IMR-90 (cell line): ENCODE measurements at regions not wholly inside any gene's neighbourhood (a gene's known extent, or its start where the extent isn't known, plus 50 kb on each side); places are given as distances from the start of the nearest gene placed in this dataset.

Source experiments
- ATAC-seq: fragments of 200-7000 bp; cut with Tn5 transposase; 2 replicates; pipeline ENCODE4 v1.9.1; 2020; ENCODE audit warnings: low read depth, mild to moderate bottlenecking, moderate library complexity
- BruUV-seq: library from RNA; stranded (reverse); fragments of 400-500 nt; replicated peaks from 2 replicates; lab custom pipeline; 2021; lab: Mats Ljungman, UMichigan
- CTCF ChIA-PET: fragments of 300-600 bp; formaldehyde crosslinking; extraction: SDS; loops from one replicate; lab custom pipeline; 2021; ENCODE audit warnings: antibody characterized with exemption; lab: Yijun Ruan, JAX
- POLR2A ChIA-PET: fragments of 300-600 bp; sonication (Branson Sonifier 250); formaldehyde crosslinking; loops from one replicate; lab custom pipeline; 2022; ENCODE audit warnings: antibody characterized with exemption; ENCODE audit not compliant: unreplicated experiment; lab: Charles Lee
- DNase-seq: peaks from one replicate; pipeline ENCODE4 v3.0.0; 2013
- H2AFZ ChIP-seq: replicated peaks from 2 replicates; pipeline ENCODE3; 2013; ENCODE audit warnings: low read length, mild to moderate bottlenecking; ENCODE audit not compliant: poor library complexity
- H2AK5ac ChIP-seq: 2 replicates; pipeline ENCODE4 v1.6.1; 2013; ENCODE audit warnings: low read depth, low read length, inconsistent platforms
- H2AK9ac ChIP-seq: replicated peaks from 2 replicates; pipeline ENCODE3; 2013; ENCODE audit warnings: mild to moderate bottlenecking, low read depth, low read length, moderate library complexity; ENCODE audit not compliant: poor library complexity
- H2BK120ac ChIP-seq: 2 replicates; pipeline ENCODE4 v1.6.1; 2013; ENCODE audit warnings: low read depth, low read length, inconsistent platforms
- H2BK15ac ChIP-seq: 3 replicates; pipeline ENCODE4 v1.6.1; 2013; ENCODE audit warnings: low read depth, low read length, inconsistent platforms
- H2BK20ac ChIP-seq: 2 replicates; pipeline ENCODE4 v1.6.1; 2013; ENCODE audit warnings: low read depth, mild to moderate bottlenecking, inconsistent platforms, low read length, moderate library complexity
- H2BK5ac ChIP-seq: 2 replicates; pipeline ENCODE4 v1.6.1; 2013; ENCODE audit warnings: mild to moderate bottlenecking, low read depth, low read length, inconsistent platforms; ENCODE audit not compliant: poor library complexity, severe bottlenecking
- H3K14ac ChIP-seq: replicated peaks from 2 replicates; pipeline ENCODE4 v1.6.1; 2013; ENCODE audit warnings: low read depth, low read length, inconsistent platforms
- H3K18ac ChIP-seq: 2 replicates; pipeline ENCODE4 v1.6.1; 2013; ENCODE audit warnings: low read depth, low read length, control low read depth
- H3K23ac ChIP-seq: 2 replicates; pipeline ENCODE4 v1.6.1; 2013; ENCODE audit warnings: low read depth, low read length, inconsistent platforms
- H3K27ac ChIP-seq: 2 replicates; pipeline ENCODE4 v1.5.1; 2013; ENCODE audit warnings: mild to moderate bottlenecking, control low read depth, low read length; ENCODE audit not compliant: insufficient read depth
- H3K27me3 ChIP-seq: 2 replicates; pipeline ENCODE4 v1.6.1; 2013; ENCODE audit warnings: low read length; ENCODE audit not compliant: control insufficient read depth, insufficient read depth
- H3K36me3 ChIP-seq: 2 replicates; pipeline ENCODE4 v1.6.1; 2013; ENCODE audit warnings: low read length, mixed read lengths; ENCODE audit not compliant: control insufficient read depth, insufficient read depth
- H3K4ac ChIP-seq: 2 replicates; pipeline ENCODE4 v1.6.1; 2013; ENCODE audit warnings: low read depth, low read length, inconsistent platforms
- H3K4me1 ChIP-seq: 2 replicates; pipeline ENCODE4 v1.6.1; 2013; ENCODE audit warnings: low read length, mixed read lengths; ENCODE audit not compliant: control insufficient read depth, insufficient read depth
- H3K4me2 ChIP-seq: 2 replicates; pipeline ENCODE4 v1.6.1; 2013; ENCODE audit warnings: low read depth, mild to moderate bottlenecking, control low read depth, low read length, moderate library complexity
- H3K4me3 ChIP-seq: 2 replicates; pipeline ENCODE4 v1.5.1; 2013; ENCODE audit warnings: low read depth, mild to moderate bottlenecking, control low read depth, low read length, moderate library complexity; ENCODE audit not compliant: insufficient read depth
- H3K56ac ChIP-seq: 2 replicates; pipeline ENCODE4 v1.6.1; 2013; ENCODE audit warnings: low read length, inconsistent platforms; ENCODE audit not compliant: insufficient read depth; ENCODE audit errors: extremely low read depth
- H3K79me1 ChIP-seq, 2 experiments: 2 replicates each; pipeline ENCODE4 v1.6.1; 2013; ENCODE audit warnings: low read length in 2 of 2, inconsistent platforms in 1 of 2, low read depth in 1 of 2
- H3K9ac ChIP-seq: 2 replicates; pipeline ENCODE4 v1.6.1; 2013; ENCODE audit warnings: low read depth, low read length, control low read depth
- H3K9me1 ChIP-seq: 2 replicates; pipeline ENCODE4 v1.6.1; 2013; ENCODE audit warnings: low read length, inconsistent platforms; ENCODE audit not compliant: insufficient read depth
- H3K9me3 ChIP-seq: 2 replicates; pipeline ENCODE4 v1.6.1; 2013; ENCODE audit warnings: low read length; ENCODE audit not compliant: control insufficient read depth, insufficient read depth
- H4K20me1 ChIP-seq: 2 replicates; pipeline ENCODE4 v1.6.1; 2013; ENCODE audit warnings: low read length, inconsistent platforms; ENCODE audit not compliant: insufficient read depth
- H4K5ac ChIP-seq: 2 replicates; pipeline ENCODE4 v1.6.1; 2013; ENCODE audit warnings: mild to moderate bottlenecking, low read depth, low read length, control low read depth
- H4K8ac ChIP-seq, 2 experiments: 2 replicates each; pipeline ENCODE4 v1.6.1; 2013; ENCODE audit warnings: low read depth in 2 of 2, low read length in 2 of 2, control low read depth in 1 of 2, inconsistent platforms in 1 of 2
- H4K91ac ChIP-seq: 2 replicates; pipeline ENCODE4 v1.6.1; 2013; ENCODE audit warnings: low read depth, low read length, inconsistent platforms; ENCODE audit not compliant: insufficient read depth
- CEBPB ChIP-seq: IDR thresholded peaks from 2 replicates; pipeline ENCODE4 v1.6.1; 2012; ENCODE audit warnings: low read depth, low read length, improper control_type of control experiment
- MAFK ChIP-seq: IDR thresholded peaks from 2 replicates; pipeline ENCODE4 v1.6.1; 2012; ENCODE audit warnings: low read depth, low read length, improper control_type of control experiment
- NFE2L2 ChIP-seq: fragments of 150-350 bp; IDR thresholded peaks from 2 replicates; pipeline ENCODE4 v1.6.1; 2016; ENCODE audit warnings: low read depth, mild to moderate bottlenecking, low read length
- POLR2A ChIP-seq: IDR thresholded peaks from 2 replicates; pipeline ENCODE4 v1.6.1; 2012; ENCODE audit warnings: mild to moderate bottlenecking, low read depth, low read length
- RCOR1 ChIP-seq: IDR thresholded peaks from 2 replicates; pipeline ENCODE4 v1.6.1; 2012; ENCODE audit warnings: mild to moderate bottlenecking, low read length, improper control_type of control experiment; ENCODE audit not compliant: insufficient replicate concordance
- dilution Hi-C: fragments of 300-500 bp; cut with HindIII; formaldehyde crosslinking; loops from one replicate; pipeline ENCODE4 v1.14.3; 2018; ENCODE audit warnings: low sequenced_read_pairs; ENCODE audit not compliant: unreplicated experiment
- in situ Hi-C: fragments of 300-500 bp; cut with MboI; formaldehyde crosslinking; loops from 3 replicates; pipeline ENCODE4 v1.14.3; 2019; ENCODE audit warnings: low sequenced_read_pairs, inconsistent platforms, mixed read lengths
- intact Hi-C: fragments of 100-400 bp; cut with micrococcal nuclease; formaldehyde crosslinking; loops from 2 replicates; pipeline ENCODE4 v1.10.0; 2022

DNA sequence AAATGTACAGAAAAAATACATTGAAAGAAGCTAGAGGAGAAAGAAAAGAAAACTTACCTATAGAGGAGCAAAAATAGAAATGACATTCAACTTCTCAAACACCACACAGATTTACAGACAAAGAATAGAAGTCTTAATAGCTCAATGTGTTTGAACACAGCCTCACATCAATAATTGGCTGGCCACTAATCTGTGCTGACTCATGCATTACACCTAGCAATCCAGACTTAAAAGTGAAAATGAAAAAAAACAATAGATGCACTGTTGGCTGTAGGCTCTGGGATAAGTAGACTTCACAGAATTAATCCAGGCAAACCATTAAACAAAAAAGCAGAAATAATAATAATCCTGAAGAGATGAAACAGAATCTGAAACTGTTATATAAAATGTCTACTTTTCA, 961.3 kb upstream of the CELF4 start:
- intact Hi-C loops = no loop called here
- H2AK5ac ChIP-seq = no peak overlapping the region
- H3K56ac ChIP-seq = no peak overlapping the region
- no peak overlapping the region for H2BK5ac ChIP-seq
- H2AK9ac ChIP-seq = no peak overlapping the region
- H3K4ac ChIP-seq = no peak overlapping the region
- H4K20me1 ChIP-seq = no peaks in the 10 kb centered on the region
- no peaks in the 10 kb centered on the region for H3K4me1 ChIP-seq
- H3K18ac ChIP-seq = no peak overlapping the region
- no TSS peak for BruUV-seq
- POLR2A ChIA-PET = no interaction called here
- H3K27me3 ChIP-seq = no peaks in the 10 kb centered on the region
- TF ChIP-seq POLR2A (no peak), NFE2L2 (no peak), RCOR1 (no peak), MAFK (no peak), CEBPB (no peak)
- no peak overlapping the region for H2BK15ac ChIP-seq
- H2BK20ac ChIP-seq = no peak overlapping the region
- no peak overlapping the region for H3K9ac ChIP-seq
- no peak overlapping the region for H3K23ac ChIP-seq
- no peak overlapping the region for H4K91ac ChIP-seq
- no peak overlapping the region for H3K4me2 ChIP-seq
- H3K36me3 ChIP-seq = no peaks in the 10 kb centered on the region
- H3K79me1 ChIP-seq = no peaks in the 10 kb centered on the region
- no peak for DNase-seq
- CTCF ChIA-PET = no interaction called here
- no peak overlapping the region for H4K5ac ChIP-seq
- no peak for ATAC-seq
- 0 out of 2 replicates have a peak, but pooled peaks cover 2% of the 10 kb centered on the region for H3K9me3 ChIP-seq
- in situ Hi-C loops = no loop called here
- no peak overlapping the region for H3K14ac ChIP-seq
- no peaks in the 10 kb centered on the region for H3K9me1 ChIP-seq
- no peak overlapping the region for H3K4me3 ChIP-seq
- H4K8ac ChIP-seq = no peak overlapping the region
- dilution Hi-C loops = no loop called here
- no peak overlapping the region for H3K27ac ChIP-seq
- H2AFZ ChIP-seq = no peak overlapping the region
- H2BK120ac ChIP-seq = no peak overlapping the region
